SK-N-SH (cell line): ENCODE measurements at regions not wholly inside any gene's neighbourhood (a gene's known extent, or its start where the extent isn't known, plus 50 kb on each side); places are given as distances from the start of the nearest gene placed in this dataset.
"Not testable (repeated sequence)": the region's sequence is repeated elsewhere in the genome, so short reads cannot be mapped to it uniquely, and the experiment has no call there.

Experiments used
- CTCF ChIP-seq: fragments of 200-600 bp; sonication (generic); IDR thresholded peaks from 2 replicates; pipeline ENCODE4 v1.6.1; 2017; ENCODE audit warnings: antibody characterized with exemption, mild to moderate bottlenecking, moderate library complexity
- EP300 ChIP-seq, 2 experiments: IDR thresholded peaks; 2 replicates each; pipeline versions ENCODE4 v1.4.0 to v1.6.1; 2012; ENCODE audit warnings: borderline replicate concordance in 1 of 2, low read depth in 1 of 2, low read length in 1 of 2
- GABPA ChIP-seq: IDR thresholded peaks from 2 replicates; pipeline ENCODE4 v1.4.0; 2012; ENCODE audit warnings: low read depth, mild to moderate bottlenecking
- JUND ChIP-seq: IDR thresholded peaks from 2 replicates; pipeline ENCODE4 v1.4.0; 2012

GRCh38 chr2:40712197-40712894, 260.5 kb upstream of the SLC8A1 start:
- TF ChIP-seq CTCF; EP300 (IDR thresholded peaks at IDR 0.05; ENCODE audit: borderline replicate concordance in 1 of 2, low read depth in 1 of 2, low read length in 1 of 2); GABPA; JUND: not testable (repeated sequence)
